Body of pancreas (tissue), 4 donors: ENCODE measurements at regions not wholly inside any gene's neighbourhood (a gene's known extent, or its start where the extent isn't known, plus 50 kb on each side); places are given as distances from the start of the nearest gene placed in this dataset.

Experiments
- POLR2A ChIP-seq, 3 donors: fragments of 450-650 bp; IDR thresholded peaks; one replicate each; pipeline ENCODE4 v1.6.1; 2016; ENCODE audit warnings: antibody characterized with exemption in 3 of 3, mild to moderate bottlenecking in 2 of 3
- TF ChIP-seq, protein P1 (sequence below), 7 experiments: fragments of 450-650 bp in 4 of 7; fragments of 200-600 bp in 3 of 7; sonication (generic) in 3 of 7; IDR thresholded peaks; one replicate each; pipeline ENCODE4 v1.5.1; 2016 to 2019; ENCODE audit warnings: antibody characterized with exemption in 7 of 7

- TF ChIP-seq, protein P1, sequence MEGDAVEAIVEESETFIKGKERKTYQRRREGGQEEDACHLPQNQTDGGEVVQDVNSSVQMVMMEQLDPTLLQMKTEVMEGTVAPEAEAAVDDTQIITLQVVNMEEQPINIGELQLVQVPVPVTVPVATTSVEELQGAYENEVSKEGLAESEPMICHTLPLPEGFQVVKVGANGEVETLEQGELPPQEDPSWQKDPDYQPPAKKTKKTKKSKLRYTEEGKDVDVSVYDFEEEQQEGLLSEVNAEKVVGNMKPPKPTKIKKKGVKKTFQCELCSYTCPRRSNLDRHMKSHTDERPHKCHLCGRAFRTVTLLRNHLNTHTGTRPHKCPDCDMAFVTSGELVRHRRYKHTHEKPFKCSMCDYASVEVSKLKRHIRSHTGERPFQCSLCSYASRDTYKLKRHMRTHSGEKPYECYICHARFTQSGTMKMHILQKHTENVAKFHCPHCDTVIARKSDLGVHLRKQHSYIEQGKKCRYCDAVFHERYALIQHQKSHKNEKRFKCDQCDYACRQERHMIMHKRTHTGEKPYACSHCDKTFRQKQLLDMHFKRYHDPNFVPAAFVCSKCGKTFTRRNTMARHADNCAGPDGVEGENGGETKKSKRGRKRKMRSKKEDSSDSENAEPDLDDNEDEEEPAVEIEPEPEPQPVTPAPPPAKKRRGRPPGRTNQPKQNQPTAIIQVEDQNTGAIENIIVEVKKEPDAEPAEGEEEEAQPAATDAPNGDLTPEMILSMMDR (IDR thresholded peaks at IDR 0.05): no peak
- TF ChIP-seq POLR2A (IDR thresholded peaks at IDR 0.05): no peak
These were observed 747.2 kb downstream of the SATB2 start for GRCh38 chr2:198710562-198710961.
